Ishikawa (cell line): ENCODE measurements at regions not wholly inside any gene's neighbourhood (a gene's known extent, or its start where the extent isn't known, plus 50 kb on each side); places are given as distances from the start of the nearest gene placed in this dataset.

ENCODE experiments used
- CEBPB ChIP-seq: IDR thresholded peaks from 2 replicates; pipeline ENCODE4 v1.6.1; 2012
- CREB1 ChIP-seq: IDR thresholded peaks from 2 replicates; pipeline ENCODE4 v1.6.1; 2012; ENCODE audit warnings: low read depth
- EGR1 ChIP-seq: IDR thresholded peaks from 2 replicates; pipeline ENCODE4 v1.6.1; 2012
- EP300 ChIP-seq: IDR thresholded peaks from 2 replicates; pipeline ENCODE4 v1.6.1; 2012; ENCODE audit warnings: borderline replicate concordance
- FOXM1 ChIP-seq: IDR thresholded peaks from 2 replicates; pipeline ENCODE4 v1.6.1; 2012; ENCODE audit warnings: low read depth, borderline replicate concordance
- NFIC ChIP-seq: IDR thresholded peaks from 2 replicates; pipeline ENCODE4 v1.6.1; 2012
- RAD21 ChIP-seq: IDR thresholded peaks from 2 replicates; pipeline ENCODE4 v1.6.1; 2012; ENCODE audit warnings: low read depth
- TAF1 ChIP-seq: IDR thresholded peaks from 2 replicates; pipeline ENCODE4 v1.6.1; 2012; ENCODE audit warnings: low read depth, mild to moderate bottlenecking
- TCF12 ChIP-seq: IDR thresholded peaks from 2 replicates; pipeline ENCODE4 v1.6.1; 2012; ENCODE audit warnings: low read depth
- TEAD4 ChIP-seq: IDR thresholded peaks from 2 replicates; pipeline ENCODE4 v1.6.1; 2012
- YY1 ChIP-seq: IDR thresholded peaks from 2 replicates; pipeline ENCODE4 v1.6.1; 2012; ENCODE audit warnings: low read depth
- ZBTB7A ChIP-seq: IDR thresholded peaks from 2 replicates; pipeline ENCODE4 v1.6.1; 2012; ENCODE audit warnings: low read depth
- TF ChIP-seq, protein P1 (sequence below): IDR thresholded peaks from 2 replicates; pipeline ENCODE4 v1.6.1; 2012
- TF ChIP-seq, protein P2 (sequence below): IDR thresholded peaks from 2 replicates; pipeline ENCODE4 v1.6.1; 2012; ENCODE audit warnings: low read depth, mild to moderate bottlenecking
- TF ChIP-seq, protein P3 (sequence below): IDR thresholded peaks from 2 replicates; pipeline ENCODE4 v1.6.1; 2012

DNA sequence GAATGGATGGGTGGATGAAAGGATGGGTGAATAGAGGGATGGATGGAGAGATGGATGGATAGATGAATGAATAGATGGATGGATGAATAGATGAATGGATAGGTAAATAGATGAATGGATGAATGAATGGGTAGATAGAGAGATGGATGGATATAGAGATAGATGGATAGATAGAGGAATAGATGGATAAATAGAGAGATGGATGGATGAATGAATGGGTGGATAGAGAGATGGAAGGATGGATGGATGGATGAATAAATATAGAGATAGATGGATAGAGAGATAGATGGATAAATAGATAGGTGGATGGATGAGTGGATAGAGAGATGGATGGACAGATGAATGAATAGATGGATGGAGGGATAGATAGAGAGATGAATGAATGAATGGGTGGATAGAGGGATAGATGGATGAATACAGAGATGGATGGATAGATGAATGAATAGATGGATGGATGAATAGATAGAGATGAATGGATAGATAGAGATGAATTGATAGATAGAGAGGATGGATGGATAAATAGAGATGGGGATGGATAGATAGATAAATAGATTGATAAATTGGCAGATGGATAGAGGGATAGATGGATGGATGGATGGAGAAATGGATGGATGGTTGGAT is 106.7 kb upstream of the SOX1 start:
- no peak for TF ChIP-seq CREB1

DNA sequence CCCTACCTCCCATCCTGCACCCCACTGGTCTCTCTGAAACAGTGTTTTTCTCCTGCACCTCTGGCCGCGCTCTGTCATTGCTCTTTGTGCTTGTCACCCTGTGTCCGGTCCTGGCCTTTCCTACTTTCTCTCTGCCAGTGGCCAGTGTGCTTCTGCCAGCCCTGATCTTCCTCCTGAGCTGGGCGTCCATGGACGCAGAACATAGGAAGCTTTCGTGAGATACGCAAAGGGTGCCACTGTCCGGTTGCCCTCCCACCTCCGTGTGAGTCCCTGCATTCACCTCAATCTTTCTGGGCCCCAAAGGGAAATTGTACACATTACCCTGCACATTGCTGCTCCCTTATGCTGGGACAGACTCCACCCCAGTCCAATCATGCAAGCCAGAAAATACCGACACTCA is 105.7 kb upstream of the SOX1 start:
- no peak for TF ChIP-seq YY1
- TF ChIP-seq RAD21: no peak
- no peak for TF ChIP-seq EP300
- TF ChIP-seq TEAD4: no peak
- TF ChIP-seq TCF12: no peak
- TF ChIP-seq, protein P1, sequence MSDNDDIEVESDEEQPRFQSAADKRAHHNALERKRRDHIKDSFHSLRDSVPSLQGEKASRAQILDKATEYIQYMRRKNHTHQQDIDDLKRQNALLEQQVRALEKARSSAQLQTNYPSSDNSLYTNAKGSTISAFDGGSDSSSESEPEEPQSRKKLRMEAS: no peak
- no peak for TF ChIP-seq ZBTB7A
- TF ChIP-seq, protein P2, sequence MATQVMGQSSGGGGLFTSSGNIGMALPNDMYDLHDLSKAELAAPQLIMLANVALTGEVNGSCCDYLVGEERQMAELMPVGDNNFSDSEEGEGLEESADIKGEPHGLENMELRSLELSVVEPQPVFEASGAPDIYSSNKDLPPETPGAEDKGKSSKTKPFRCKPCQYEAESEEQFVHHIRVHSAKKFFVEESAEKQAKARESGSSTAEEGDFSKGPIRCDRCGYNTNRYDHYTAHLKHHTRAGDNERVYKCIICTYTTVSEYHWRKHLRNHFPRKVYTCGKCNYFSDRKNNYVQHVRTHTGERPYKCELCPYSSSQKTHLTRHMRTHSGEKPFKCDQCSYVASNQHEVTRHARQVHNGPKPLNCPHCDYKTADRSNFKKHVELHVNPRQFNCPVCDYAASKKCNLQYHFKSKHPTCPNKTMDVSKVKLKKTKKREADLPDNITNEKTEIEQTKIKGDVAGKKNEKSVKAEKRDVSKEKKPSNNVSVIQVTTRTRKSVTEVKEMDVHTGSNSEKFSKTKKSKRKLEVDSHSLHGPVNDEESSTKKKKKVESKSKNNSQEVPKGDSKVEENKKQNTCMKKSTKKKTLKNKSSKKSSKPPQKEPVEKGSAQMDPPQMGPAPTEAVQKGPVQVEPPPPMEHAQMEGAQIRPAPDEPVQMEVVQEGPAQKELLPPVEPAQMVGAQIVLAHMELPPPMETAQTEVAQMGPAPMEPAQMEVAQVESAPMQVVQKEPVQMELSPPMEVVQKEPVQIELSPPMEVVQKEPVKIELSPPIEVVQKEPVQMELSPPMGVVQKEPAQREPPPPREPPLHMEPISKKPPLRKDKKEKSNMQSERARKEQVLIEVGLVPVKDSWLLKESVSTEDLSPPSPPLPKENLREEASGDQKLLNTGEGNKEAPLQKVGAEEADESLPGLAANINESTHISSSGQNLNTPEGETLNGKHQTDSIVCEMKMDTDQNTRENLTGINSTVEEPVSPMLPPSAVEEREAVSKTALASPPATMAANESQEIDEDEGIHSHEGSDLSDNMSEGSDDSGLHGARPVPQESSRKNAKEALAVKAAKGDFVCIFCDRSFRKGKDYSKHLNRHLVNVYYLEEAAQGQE: no peak
- no peak for TF ChIP-seq NFIC
- TF ChIP-seq EGR1: no peak
- TF ChIP-seq CREB1: no peak
- TF ChIP-seq TAF1: no peak
- TF ChIP-seq FOXM1: no peak
- no peak for TF ChIP-seq CEBPB
- TF ChIP-seq, protein P3, sequence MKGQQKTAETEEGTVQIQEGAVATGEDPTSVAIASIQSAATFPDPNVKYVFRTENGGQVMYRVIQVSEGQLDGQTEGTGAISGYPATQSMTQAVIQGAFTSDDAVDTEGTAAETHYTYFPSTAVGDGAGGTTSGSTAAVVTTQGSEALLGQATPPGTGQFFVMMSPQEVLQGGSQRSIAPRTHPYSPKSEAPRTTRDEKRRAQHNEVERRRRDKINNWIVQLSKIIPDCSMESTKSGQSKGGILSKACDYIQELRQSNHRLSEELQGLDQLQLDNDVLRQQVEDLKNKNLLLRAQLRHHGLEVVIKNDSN: no peak

DNA sequence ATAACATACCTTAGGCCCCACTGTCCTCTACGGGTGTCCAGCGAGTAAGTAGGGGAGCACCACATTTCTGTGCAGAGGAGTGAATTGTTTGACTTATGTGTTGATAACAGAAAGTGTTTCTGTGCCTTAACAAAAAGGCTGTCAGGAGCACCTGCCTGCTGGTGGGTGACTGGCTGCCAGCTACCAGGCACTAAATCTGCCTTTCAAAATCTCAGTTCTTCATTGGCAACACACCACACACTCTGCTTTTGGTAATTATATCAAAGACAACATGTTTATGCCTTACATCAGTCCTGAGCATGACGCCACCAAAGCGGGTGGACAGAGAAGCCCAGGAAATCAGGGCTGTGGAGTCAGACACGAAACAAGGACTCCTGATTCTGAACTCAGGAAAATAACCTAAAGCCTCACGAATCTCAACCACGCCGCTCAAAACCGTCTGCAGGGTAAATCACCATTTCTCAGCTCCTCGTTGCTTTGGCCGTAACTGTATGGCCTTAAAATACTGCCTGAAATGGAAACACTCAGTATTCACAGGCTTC is 105.2 kb upstream of the SOX1 start:
- TF ChIP-seq RAD21 (no peak), EGR1 (no peak), YY1 (no peak), NFIC (no peak), ZBTB7A (no peak), CREB1 (no peak), TEAD4 (no peak), EP300 (no peak), FOXM1 (no peak), TCF12 (no peak), CEBPB (no peak), TAF1 (no peak)
- TF ChIP-seq, protein P1: no peak
- TF ChIP-seq, protein P3: no peak
- TF ChIP-seq, protein P2: no peak

DNA sequence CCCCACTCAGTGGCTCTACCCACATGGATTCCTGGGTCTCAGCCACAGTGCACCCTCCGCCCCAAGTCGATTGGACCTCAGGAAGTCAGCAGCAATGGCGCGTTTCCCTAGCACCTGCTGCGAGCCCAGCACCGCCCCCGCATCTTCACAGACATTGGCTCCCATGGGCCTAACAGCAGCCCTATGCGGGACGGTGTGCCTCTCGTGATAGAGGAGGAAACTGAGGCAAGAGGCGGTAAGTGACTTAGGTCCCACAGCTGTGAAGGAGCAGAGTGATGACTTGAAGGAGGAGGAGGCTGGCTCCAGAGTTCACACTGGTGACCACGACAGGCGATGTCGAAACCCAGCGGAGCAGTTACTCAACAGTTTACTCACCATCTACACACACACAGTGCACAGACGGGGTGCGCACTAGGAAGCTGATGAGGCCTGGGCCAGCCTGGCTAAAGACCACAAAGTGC is 104.5 kb upstream of the SOX1 start:
- TF ChIP-seq RAD21: no peak
- no peak for TF ChIP-seq NFIC
- no peak for TF ChIP-seq ZBTB7A
- TF ChIP-seq, protein P1: no peak
- TF ChIP-seq, protein P3: no peak
- TF ChIP-seq FOXM1: no peak
- no peak for TF ChIP-seq EGR1
- TF ChIP-seq TEAD4: no peak
- no peak for TF ChIP-seq TAF1
- TF ChIP-seq, protein P2: no peak
- no peak for TF ChIP-seq CREB1
- no peak for TF ChIP-seq TCF12
